ENCODE measurements at regions not wholly inside any gene's neighbourhood (a gene's known extent, or its start where the extent isn't known, plus 50 kb on each side); places are given as distances from the start of the nearest gene placed in this dataset.

- ChIA-PET POLR2A (no interaction called here), CTCF (no interaction called here)
- Histone ChIP-seq H3K4me1 (ENCODE audit: control insufficient read depth, extremely low read depth, insufficient read depth, low read length) (peaks cover 26% of the 10 kb centered on the region), H3K4me3 (replicated peaks in 1 of 3; ENCODE audit: insufficient read depth in 1 of 3, low read depth in 1 of 3, low read length in 3 of 3) (no peak overlapping the region), H3K27me3 (ENCODE audit: control insufficient read depth in 2 of 2, insufficient read depth in 2 of 2, low read length in 2 of 2) (no peaks in the 10 kb centered on the region), H3K9me3 (replicated peaks; ENCODE audit: control insufficient read depth, insufficient read depth, low read length) (no peaks in the 10 kb centered on the region), H3K4me2 (ENCODE audit: insufficient read depth, low read length) (no peak overlapping the region), H3K36me3 (ENCODE audit: control insufficient read depth in 2 of 2, extremely low read depth in 1 of 2, insufficient read depth in 2 of 2, low read length in 2 of 2) (no peaks in the 10 kb centered on the region), H3K79me2 (ENCODE audit: control insufficient read depth, insufficient read depth, low read length) (no peaks in the 10 kb centered on the region), H3K27ac (ENCODE audit: insufficient read depth, low read depth, low read length) (no peak overlapping the region), H3K9ac (replicated peaks; ENCODE audit: extremely low read depth, insufficient read depth, low read length) (no peak overlapping the region), H2AFZ (ENCODE audit: low read depth, low read length) (no peak overlapping the region), H4K20me1 (replicated peaks; ENCODE audit: control insufficient read depth, extremely low read depth, insufficient read depth, low read length) (no peaks in the 10 kb centered on the region), H3K9me1 (replicated peaks; ENCODE audit: control insufficient read depth, extremely low read depth, insufficient read depth, low read length) (no peaks in the 10 kb centered on the region)
- intact Hi-C loops (cut with micrococcal nuclease): no loop called here
- FAIRE-seq (no peak), DNase-seq (ENCODE audit: low read depth, low spot score) (no peak)
- dilution Hi-C loops (cut with MboI; ENCODE audit: extremely low pct_ligation_motif_present, low sequenced_read_pairs): no loop called here
- TF ChIP-seq GATA2 (IDR thresholded peaks at IDR 0.05; ENCODE audit: insufficient read depth, insufficient read length, low read depth, low read length): no peak
- no peak for TF ChIP-seq EZH2 (IDR thresholded peaks at IDR 0.05; ENCODE audit: borderline replicate concordance, low read depth, low read length, severe bottlenecking)
- TF ChIP-seq POLR2AphosphoS5 (IDR thresholded peaks at IDR 0.05; ENCODE audit: insufficient read depth, low read depth, low read length): no peak
- TF ChIP-seq CTCF (IDR thresholded peaks at IDR 0.05; ENCODE audit: extremely low read depth in 1 of 2, insufficient read depth in 1 of 2, low read depth in 1 of 2, low read length in 2 of 2): no peak
- no peak for TF ChIP-seq FOS (IDR thresholded peaks at IDR 0.05; ENCODE audit: borderline replicate concordance, insufficient read depth, low read length)
- no peak for TF ChIP-seq MYC (IDR thresholded peaks at IDR 0.05; ENCODE audit: low read depth, low read length)
- no TSS peak for BruUV-seq (replicated peaks)
Observed at GRCh38 chr13:48159826-48160225, 64.9 kb upstream of the MED4 start.

- DNase-seq (ENCODE audit: low read depth, low spot score) (no peak), FAIRE-seq (no peak)
- H3K9me1 ChIP-seq (replicated peaks; ENCODE audit: control insufficient read depth, extremely low read depth, insufficient read depth, low read length): no peaks in the 10 kb centered on the region
- no peaks in the 10 kb centered on the region for H3K27me3 ChIP-seq (ENCODE audit: control insufficient read depth in 2 of 2, insufficient read depth in 2 of 2, low read length in 2 of 2)
- CTCF ChIA-PET: no interaction called here
- no peaks in the 10 kb centered on the region for H3K36me3 ChIP-seq (ENCODE audit: control insufficient read depth in 2 of 2, extremely low read depth in 1 of 2, insufficient read depth in 2 of 2, low read length in 2 of 2)
- no peak overlapping the region for H3K27ac ChIP-seq (ENCODE audit: insufficient read depth, low read depth, low read length)
- dilution Hi-C loops (cut with MboI; ENCODE audit: extremely low pct_ligation_motif_present, low sequenced_read_pairs): no loop called here
- H2AFZ ChIP-seq (ENCODE audit: low read depth, low read length): no peak overlapping the region
- H3K4me1 ChIP-seq (ENCODE audit: control insufficient read depth, extremely low read depth, insufficient read depth, low read length): peaks cover 26% of the 10 kb centered on the region
- no peaks in the 10 kb centered on the region for H4K20me1 ChIP-seq (replicated peaks; ENCODE audit: control insufficient read depth, extremely low read depth, insufficient read depth, low read length)
- TF ChIP-seq CTCF (IDR thresholded peaks at IDR 0.05; ENCODE audit: extremely low read depth in 1 of 2, insufficient read depth in 1 of 2, low read depth in 1 of 2, low read length in 2 of 2) (no peak), POLR2AphosphoS5 (IDR thresholded peaks at IDR 0.05; ENCODE audit: insufficient read depth, low read depth, low read length) (no peak), MYC (IDR thresholded peaks at IDR 0.05; ENCODE audit: low read depth, low read length) (no peak), GATA2 (IDR thresholded peaks at IDR 0.05; ENCODE audit: insufficient read depth, insufficient read length, low read depth, low read length) (no peak), POLR2A (IDR thresholded peaks at IDR 0.05; ENCODE audit: low read depth, low read length) (no peak), EZH2 (IDR thresholded peaks at IDR 0.05; ENCODE audit: borderline replicate concordance, low read depth, low read length, severe bottlenecking) (no peak), JUN (IDR thresholded peaks at IDR 0.05; ENCODE audit: borderline replicate concordance, insufficient read depth, insufficient read length, low read depth) (no peak), FOS (IDR thresholded peaks at IDR 0.05; ENCODE audit: borderline replicate concordance, insufficient read depth, low read length) (no peak), MAX (IDR thresholded peaks at IDR 0.05; ENCODE audit: insufficient read depth, insufficient read length) (no peak)
- no TSS peak for BruUV-seq (replicated peaks)
- H3K4me3 ChIP-seq (replicated peaks in 1 of 3; ENCODE audit: insufficient read depth in 1 of 3, low read depth in 1 of 3, low read length in 3 of 3): no peak overlapping the region
- intact Hi-C loops (cut with micrococcal nuclease): no loop called here
- H3K9me3 ChIP-seq (replicated peaks; ENCODE audit: control insufficient read depth, insufficient read depth, low read length): no peaks in the 10 kb centered on the region
- H3K79me2 ChIP-seq (ENCODE audit: control insufficient read depth, insufficient read depth, low read length): no peaks in the 10 kb centered on the region
- POLR2A ChIA-PET: no interaction called here
- no peak overlapping the region for H3K4me2 ChIP-seq (ENCODE audit: insufficient read depth, low read length)
- H3K9ac ChIP-seq (replicated peaks; ENCODE audit: extremely low read depth, insufficient read depth, low read length): no peak overlapping the region
Observed at GRCh38 chr13:48159401-48159800, 64.5 kb upstream of the MED4 start.
